ENCODE measurements at regions not wholly inside any gene's neighbourhood (a gene's known extent, or its start where the extent isn't known, plus 50 kb on each side); places are given as distances from the start of the nearest gene placed in this dataset.

GRCh38 chr7:21107101-21107500 is 320.4 kb upstream of the SP8 start:
- Histone ChIP-seq H3K27ac (no peak overlapping the region), H3K9me3 (no peaks in the 10 kb centered on the region), H3K36me3 (no peaks in the 10 kb centered on the region), H3K4me1 (no peaks in the 10 kb centered on the region), H3K27me3 (no peaks in the 10 kb centered on the region), H3K4me3 (no peak overlapping the region)
- intact Hi-C loops (cut with DNase I): no loop called here
- TF ChIP-seq CTCF (IDR thresholded peaks at IDR 0.05): no peak
- TF ChIP-seq POLR2A (IDR thresholded peaks at IDR 0.05): no peak
- no peak for TF ChIP-seq POLR2AphosphoS5 (IDR thresholded peaks at IDR 0.05; ENCODE audit: insufficient read depth in 1 of 2, low read depth in 1 of 2)
- DNase-seq (ENCODE audit: extremely low spot score in 2 of 2): no peak

GRCh38 chr7:21108182-21108581 is 319.7 kb upstream of the SP4 start:
- no peak for TF ChIP-seq POLR2A (IDR thresholded peaks at IDR 0.05)
- TF ChIP-seq POLR2AphosphoS5 (IDR thresholded peaks at IDR 0.05; ENCODE audit: insufficient read depth in 1 of 2, low read depth in 1 of 2): no peak
- TF ChIP-seq CTCF (IDR thresholded peaks at IDR 0.05): no peak
- DNase-seq (ENCODE audit: extremely low spot score in 2 of 2): no peak
- intact Hi-C loops (cut with DNase I): no loop called here
- H3K4me1 ChIP-seq: no peaks in the 10 kb centered on the region
- H3K9me3 ChIP-seq: no peaks in the 10 kb centered on the region
- H3K27ac ChIP-seq: no peak overlapping the region
- no peak overlapping the region for H3K4me3 ChIP-seq
- H3K27me3 ChIP-seq: no peaks in the 10 kb centered on the region
- no peaks in the 10 kb centered on the region for H3K36me3 ChIP-seq

- no peaks in the 10 kb centered on the region for H3K27me3 ChIP-seq
- TF ChIP-seq POLR2AphosphoS5 (IDR thresholded peaks at IDR 0.05; ENCODE audit: insufficient read depth in 1 of 2, low read depth in 1 of 2) (no peak), CTCF (IDR thresholded peaks at IDR 0.05) (no peak), POLR2A (IDR thresholded peaks at IDR 0.05) (no peak)
- H3K4me3 ChIP-seq: no peak overlapping the region
- no peak for DNase-seq (ENCODE audit: extremely low spot score in 2 of 2)
- intact Hi-C loops (cut with DNase I): no loop called here
- no peaks in the 10 kb centered on the region for H3K4me1 ChIP-seq
- no peaks in the 10 kb centered on the region for H3K36me3 ChIP-seq
- H3K27ac ChIP-seq: no peak overlapping the region
- H3K9me3 ChIP-seq: no peaks in the 10 kb centered on the region
These were observed 314.1 kb upstream of the SP4 start for GRCh38 chr7:21113609-21114415.

- intact Hi-C loops (cut with DNase I): loop anchor here (5.0 kb wide), 1 partner anchor 236 kb away; no protein-coding TSS in a partner anchor
- no peak overlapping the region for H3K27ac ChIP-seq
- no peaks in the 10 kb centered on the region for H3K36me3 ChIP-seq
- H3K9me3 ChIP-seq: no peaks in the 10 kb centered on the region
- no peaks in the 10 kb centered on the region for H3K27me3 ChIP-seq
- TF ChIP-seq POLR2A (IDR thresholded peaks at IDR 0.05) (no peak), CTCF (IDR thresholded peaks at IDR 0.05) (no peak), POLR2AphosphoS5 (IDR thresholded peaks at IDR 0.05; ENCODE audit: insufficient read depth in 1 of 2, low read depth in 1 of 2) (no peak)
- no peaks in the 10 kb centered on the region for H3K4me1 ChIP-seq
- no peak overlapping the region for H3K4me3 ChIP-seq
- DNase-seq (ENCODE audit: extremely low spot score in 2 of 2): no peak
These were observed 304.3 kb upstream of the SP4 start for GRCh38 chr7:21123586-21123985.

GRCh38 chr7:21125297-21125696 is 302.6 kb upstream of the SP4 start:
- DNase-seq (ENCODE audit: extremely low spot score in 2 of 2): no peak
- H3K4me3 ChIP-seq: no peak overlapping the region
- no peak overlapping the region for H3K27ac ChIP-seq
- H3K36me3 ChIP-seq: no peaks in the 10 kb centered on the region
- intact Hi-C loops (cut with DNase I): no loop called here
- no peaks in the 10 kb centered on the region for H3K27me3 ChIP-seq
- H3K4me1 ChIP-seq: no peaks in the 10 kb centered on the region
- H3K9me3 ChIP-seq: no peaks in the 10 kb centered on the region
- no peak for TF ChIP-seq POLR2A (IDR thresholded peaks at IDR 0.05)
- no peak for TF ChIP-seq CTCF (IDR thresholded peaks at IDR 0.05)
- no peak for TF ChIP-seq POLR2AphosphoS5 (IDR thresholded peaks at IDR 0.05; ENCODE audit: insufficient read depth in 1 of 2, low read depth in 1 of 2)
